B cell (primary cell): ENCODE measurements at regions not wholly inside any gene's neighbourhood (a gene's known extent, or its start where the extent isn't known, plus 50 kb on each side); places are given as distances from the start of the nearest gene placed in this dataset.

Source experiments
- ATAC-seq: fragments of 200-7000 bp; cut with Tn5 transposase; one replicate; pipeline ENCODE4 v1.10.0; 2021; ENCODE audit warnings: low read depth, mild to moderate bottlenecking, moderate number of reproducible peaks, moderate library complexity
- CTCF ChIA-PET: fragments of 350-600 bp; sonication (Branson Sonifier 250); formaldehyde crosslinking; loops from one replicate; lab custom pipeline; 2021; ENCODE audit warnings: antibody characterized with exemption, inconsistent platforms; lab: Charles Lee
- POLR2A ChIA-PET: fragments of 350-600 bp; sonication (Branson Sonifier 250); formaldehyde crosslinking; loops from one replicate; lab custom pipeline; 2021; ENCODE audit warnings: antibody characterized with exemption; lab: Charles Lee
- DNase-seq: peaks from one replicate; pipeline ENCODE4 v3.0.0; 2013
- H2AFZ ChIP-seq: 2 replicates; pipeline ENCODE4 v1.6.1; 2012; ENCODE audit warnings: mild to moderate bottlenecking, low read depth, low read length; ENCODE audit not compliant: insufficient read depth, poor library complexity, severe bottlenecking
- H3K27ac ChIP-seq, 2 donors: 1 replicate in 1 of 2; 2 replicates in 1 of 2; pipeline ENCODE4 v1.5.1; 2012 to 2013; ENCODE audit warnings: low read length in 2 of 2, mild to moderate bottlenecking in 2 of 2, moderate library complexity in 1 of 2
- H3K27me3 ChIP-seq, 4 experiments: fragments of 200-600 bp in 1 of 4; sonication (generic) in 1 of 4; replicated peaks in 1 of 4; 1 replicate in 2 of 4; 2 replicates in 2 of 4; pipeline versions ENCODE4 v1.6.1 to v1.7.0; 2013 to 2016; ENCODE audit warnings: low read length in 3 of 4, mild to moderate bottlenecking in 2 of 4, mixed read lengths in 1 of 4, moderate library complexity in 1 of 4; ENCODE audit not compliant: insufficient read depth in 4 of 4, control insufficient read depth in 3 of 4; ENCODE audit errors: control extremely low read depth in 1 of 4
- H3K36me3 ChIP-seq, 2 experiments: replicated peaks in 1 of 2; 1 replicate in 1 of 2; 2 replicates in 1 of 2; pipeline versions ENCODE4 v1.6.1 to v1.7.1; 2013; ENCODE audit warnings: low read length in 1 of 2; ENCODE audit not compliant: insufficient read depth in 2 of 2, control insufficient read depth in 1 of 2; ENCODE audit errors: control extremely low read depth in 1 of 2, extremely low read depth in 1 of 2
- H3K4me1 ChIP-seq, 2 donors: fragments of 200-600 bp in 1 of 2; sonication (generic) in 1 of 2; 1 replicate in 1 of 2; 2 replicates in 1 of 2; pipeline versions ENCODE4 v1.5.1 to v1.6.1; 2013 to 2017; ENCODE audit warnings: low read length in 2 of 2; ENCODE audit not compliant: control insufficient read depth in 2 of 2, insufficient read depth in 2 of 2
- H3K4me2 ChIP-seq: replicated peaks from 2 replicates; pipeline ENCODE3; 2012; ENCODE audit warnings: mild to moderate bottlenecking, low read depth, low read length; ENCODE audit not compliant: poor library complexity, severe bottlenecking
- H3K4me3 ChIP-seq, 5 experiments: fragments of 200-600 bp in 1 of 5; sonication (generic) in 1 of 5; 1 replicate in 3 of 5; 2 replicates in 2 of 5; pipeline versions ENCODE4 v1.5.1 to v1.7.0; 2011 to 2016; ENCODE audit warnings: low read length in 4 of 5, mild to moderate bottlenecking in 4 of 5, low read depth in 2 of 5, control low read depth in 1 of 5, moderate library complexity in 1 of 5; ENCODE audit not compliant: insufficient read depth in 1 of 5; ENCODE audit errors: control extremely low read depth in 1 of 5, extremely low read depth in 1 of 5
- H3K79me2 ChIP-seq: fragments of 200-600 bp; sonication (generic); one replicate; pipeline ENCODE4 v1.6.0; 2016; ENCODE audit warnings: low read length; ENCODE audit not compliant: control insufficient read depth, insufficient read depth
- H3K9ac ChIP-seq: fragments of 200-600 bp; sonication (generic); 2 replicates; pipeline ENCODE4 v1.6.1; 2017; ENCODE audit warnings: mild to moderate bottlenecking, low read length, moderate library complexity
- H3K9me3 ChIP-seq, 3 donors: one replicate each; pipeline versions ENCODE4 v1.6.1 to v1.7.1; 2013; ENCODE audit warnings: low read length in 2 of 3; ENCODE audit not compliant: control insufficient read depth in 2 of 3, insufficient read depth in 1 of 3; ENCODE audit errors: control extremely low read depth in 1 of 3
- H4K20me1 ChIP-seq: 2 replicates; pipeline ENCODE4 v1.6.0; 2012; ENCODE audit warnings: mild to moderate bottlenecking, low read length; ENCODE audit not compliant: insufficient read depth, control insufficient read depth, poor library complexity, severe bottlenecking
- H3K27ac Mint-ChIP-seq: one replicate; pipeline ENCODE4 v1.8.0; 2021; ENCODE audit warnings: mixed read lengths
- H3K27me3 Mint-ChIP-seq: one replicate; pipeline ENCODE4 v1.8.0; 2021; ENCODE audit warnings: mixed read lengths
- H3K4me1 Mint-ChIP-seq: one replicate; pipeline ENCODE4 v1.8.0; 2021; ENCODE audit warnings: mixed read lengths
- H3K4me3 Mint-ChIP-seq: one replicate; pipeline ENCODE4 v1.8.0; 2021; ENCODE audit warnings: mixed read lengths
- H3K9me3 Mint-ChIP-seq: one replicate; pipeline ENCODE4 v1.8.0; 2022; ENCODE audit warnings: mixed read lengths; ENCODE audit not compliant: insufficient read depth
- CTCF ChIP-seq: fragments of 200-600 bp; IDR thresholded peaks from one replicate; pipeline ENCODE4 v1.8.0; 2022; ENCODE audit warnings: antibody characterized with exemption, mild to moderate bottlenecking
- EZH2 ChIP-seq: IDR thresholded peaks from 2 replicates; pipeline ENCODE4 v1.6.1; 2012; ENCODE audit warnings: borderline replicate concordance, low read depth, mild to moderate bottlenecking, moderate library complexity, low read length; ENCODE audit not compliant: insufficient read depth, poor library complexity, severe bottlenecking
- WGBS: methylation state at CpG from one replicate; pipeline ENCODE4 v1.1.5; 2013; ENCODE audit warnings: missing lambda C conversion rate; ENCODE audit not compliant: insufficient coverage; 5-methylcytosine and 5-hydroxymethylcytosine counted together
- intact Hi-C: fragments of 100-400 bp; cut with micrococcal nuclease; formaldehyde crosslinking; loops from one replicate; pipeline ENCODE4 v1.10.0; 2022

GRCh38 chr3:28948685-28949084 is 332.2 kb upstream of the RBMS3 start:
- no peak for TF ChIP-seq CTCF
- TF ChIP-seq EZH2, result no peak
- POLR2A ChIA-PET, result no interaction called here
- intact Hi-C loops, result no loop called here
- Histone ChIP-seq H4K20me1 (no peaks in the 10 kb centered on the region), H3K4me2 (no peak overlapping the region), H3K9ac (no peak overlapping the region), H3K36me3 (no peaks in the 10 kb centered on the region), H3K4me3 (no peak overlapping the region), H3K9me3 (no peaks in the 10 kb centered on the region), H3K27ac (no peak overlapping the region), H3K27me3 (no peaks in the 10 kb centered on the region), H3K4me1 (peaks cover 0 to 3% of the 10 kb centered on the region in 2 donors), H3K79me2 (no peaks in the 10 kb centered on the region), H2AFZ (no peak overlapping the region)
- Mint-ChIP-seq H3K27me3 (no peaks in the 10 kb centered on the region), H3K9me3 (peaks cover 4% of the 10 kb centered on the region), H3K4me1 (peaks cover 2% of the 10 kb centered on the region), H3K27ac (no peak overlapping the region), H3K4me3 (no peak overlapping the region)
- DNase-seq, result no peak
- no peak for ATAC-seq
- CTCF ChIA-PET, result no interaction called here

- CTCF ChIA-PET, result no interaction called here
These were observed 331.3 kb upstream of the RBMS3 start for GRCh38 chr3:28949580-28949979.

More at GRCh38 chr3:28949580-28949979, 331.3 kb upstream of the RBMS3 start:
- WGBS, result no CpG with 5 or more reads among the region's 1 CpG
- Mint-ChIP-seq H3K4me1 (peaks cover 2% of the 10 kb centered on the region), H3K27me3 (no peaks in the 10 kb centered on the region), H3K27ac (no peak overlapping the region), H3K9me3 (peaks cover 4% of the 10 kb centered on the region), H3K4me3 (no peak overlapping the region)
- Histone ChIP-seq H3K4me3 (no peak overlapping the region), H3K36me3 (no peaks in the 10 kb centered on the region), H3K27ac (no peak overlapping the region), H4K20me1 (no peaks in the 10 kb centered on the region), H3K27me3 (no peaks in the 10 kb centered on the region), H3K79me2 (no peaks in the 10 kb centered on the region), H3K4me2 (no peak overlapping the region), H3K4me1 (peaks cover 0 to 3% of the 10 kb centered on the region in 2 donors), H3K9me3 (no peaks in the 10 kb centered on the region), H3K9ac (no peak overlapping the region), H2AFZ (no peak overlapping the region)
- DNase-seq, result no peak
- POLR2A ChIA-PET, result interaction anchor here (0.6 kb wide), 1 partner anchor 12 kb away, joined by 4 read pairs; no protein-coding TSS in a partner anchor
- TF ChIP-seq CTCF, result no peak
- no peak for TF ChIP-seq EZH2
- ATAC-seq, result no peak
- intact Hi-C loops, result no loop called here
